HG03095 (cell line): ENCODE measurements at regions not wholly inside any gene's neighbourhood (a gene's known extent, or its start where the extent isn't known, plus 50 kb on each side); places are given as distances from the start of the nearest gene placed in this dataset.
"Not testable (repeated sequence)": the region's sequence is repeated elsewhere in the genome, so short reads cannot be mapped to it uniquely, and the experiment has no call there.

ENCODE experiments used
- ATAC-seq: cut with Tn5 transposase; IDR thresholded peaks from one replicate; pipeline ENCODE4 v1.9.1; 2021; ENCODE audit warnings: moderate library complexity; ENCODE audit not compliant: unreplicated experiment

DNA sequence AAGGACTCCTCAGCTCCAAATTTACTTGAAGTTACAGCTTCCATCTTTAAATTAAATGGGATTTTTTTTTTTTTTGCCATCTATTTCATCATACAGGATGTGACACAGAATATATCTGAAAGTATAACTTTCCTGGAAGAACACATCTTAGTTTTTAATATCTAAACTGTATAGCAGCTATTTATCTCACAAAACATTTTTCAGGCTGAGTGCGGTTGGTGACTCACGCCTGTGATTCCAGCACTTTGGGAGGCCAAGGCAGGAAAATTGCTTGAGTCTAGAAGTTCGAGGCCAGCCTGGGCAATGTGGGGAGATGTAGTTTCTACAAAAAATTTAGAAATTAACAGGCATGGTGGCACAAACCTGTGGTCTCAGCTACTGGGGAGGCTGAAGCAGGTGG, 142.3 kb upstream of the KCNJ18 start:
- not testable (repeated sequence) for ATAC-seq

GRCh38 chr17:21551081-21551881, 141.0 kb upstream of the KCNJ18 start:
- ATAC-seq = peak; percentile 73

DNA sequence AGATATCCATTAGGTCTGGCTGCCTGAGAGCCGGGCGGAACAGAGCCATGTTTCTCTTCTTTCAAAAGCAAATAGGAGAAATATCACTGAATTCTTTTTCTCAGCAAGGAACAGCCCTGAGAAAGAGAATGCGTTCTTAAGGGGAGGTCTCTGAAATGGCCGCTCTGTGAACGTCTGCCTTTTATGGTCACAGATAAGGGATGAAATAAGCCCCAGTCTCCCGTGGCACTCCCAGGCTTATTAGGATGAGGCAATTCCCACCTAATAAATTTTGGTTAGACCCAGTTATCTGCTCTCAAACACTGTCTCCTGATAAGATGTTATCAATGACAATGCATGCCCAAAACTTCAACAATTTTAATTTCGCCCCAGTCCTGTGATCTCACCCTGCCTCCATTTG, 133.4 kb upstream of the KCNJ18 start:
- ATAC-seq = not testable (repeated sequence)

- ATAC-seq = no peak
Measured at GRCh38 chr17:21564262-21564661, 128.1 kb upstream of the KCNJ18 start.

DNA sequence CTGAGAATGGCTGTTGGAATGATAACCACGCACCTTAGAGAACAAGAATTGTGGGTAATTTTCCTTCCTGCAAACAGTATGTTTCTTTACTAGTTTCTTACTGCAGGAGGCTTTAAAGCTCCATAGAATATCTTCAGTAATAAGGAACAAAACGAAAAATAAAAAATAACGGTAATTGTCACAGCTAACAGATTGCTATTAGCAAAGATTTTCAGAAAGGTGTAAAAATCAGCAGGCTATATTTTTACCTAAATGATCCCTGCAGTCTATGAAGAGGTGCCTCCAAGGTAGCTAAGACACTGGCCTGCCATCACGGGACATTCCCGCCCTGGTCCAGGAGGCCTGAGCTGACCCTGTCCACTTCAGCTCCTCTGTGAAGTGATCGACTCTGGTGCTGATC, 127.6 kb upstream of the KCNJ18 start:
- ATAC-seq = not testable (repeated sequence)

- not testable (repeated sequence) for ATAC-seq
Measured at GRCh38 chr17:21570427-21570826, 121.9 kb upstream of the KCNJ18 start.

- not testable (repeated sequence) for ATAC-seq
Measured at GRCh38 chr17:21572148-21572547, 120.2 kb upstream of the KCNJ18 start.

DNA sequence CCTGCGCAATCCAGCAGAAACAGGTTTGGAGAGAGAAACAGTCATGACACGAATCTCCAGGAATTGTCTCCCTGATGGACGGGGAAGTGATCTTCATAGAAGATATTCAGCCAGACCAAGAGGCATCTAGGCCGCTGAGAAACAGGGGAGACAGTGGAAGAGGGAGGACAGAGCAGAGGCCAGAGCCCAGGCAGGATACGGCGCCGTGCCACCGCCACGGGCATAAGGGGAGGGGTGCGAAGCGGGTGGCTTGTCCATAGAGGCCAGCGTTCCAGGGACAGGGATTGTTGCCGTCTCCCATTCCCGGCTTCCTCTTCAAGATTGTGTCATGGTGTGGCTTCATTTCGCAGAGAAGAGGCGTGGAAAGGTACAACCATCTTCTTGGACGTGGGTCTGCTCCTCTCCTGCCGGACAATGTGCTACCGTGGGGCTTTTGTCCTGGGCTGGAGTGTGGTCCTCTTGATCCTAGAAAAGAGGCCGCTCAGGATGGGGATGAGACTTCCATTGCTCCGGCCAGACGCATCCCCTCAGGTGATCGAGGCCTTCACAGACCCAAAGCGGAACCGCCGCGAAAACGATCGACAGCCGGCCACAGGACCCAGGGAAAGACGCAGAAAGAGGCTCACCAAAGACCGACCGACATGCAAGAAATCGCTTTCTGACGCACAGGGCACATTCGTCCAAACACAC, 118.9 kb upstream of the KCNJ18 start:
- not testable (repeated sequence) for ATAC-seq

- no peak for ATAC-seq
Measured at GRCh38 chr17:21573961-21574610, 118.2 kb upstream of the KCNJ18 start.

DNA sequence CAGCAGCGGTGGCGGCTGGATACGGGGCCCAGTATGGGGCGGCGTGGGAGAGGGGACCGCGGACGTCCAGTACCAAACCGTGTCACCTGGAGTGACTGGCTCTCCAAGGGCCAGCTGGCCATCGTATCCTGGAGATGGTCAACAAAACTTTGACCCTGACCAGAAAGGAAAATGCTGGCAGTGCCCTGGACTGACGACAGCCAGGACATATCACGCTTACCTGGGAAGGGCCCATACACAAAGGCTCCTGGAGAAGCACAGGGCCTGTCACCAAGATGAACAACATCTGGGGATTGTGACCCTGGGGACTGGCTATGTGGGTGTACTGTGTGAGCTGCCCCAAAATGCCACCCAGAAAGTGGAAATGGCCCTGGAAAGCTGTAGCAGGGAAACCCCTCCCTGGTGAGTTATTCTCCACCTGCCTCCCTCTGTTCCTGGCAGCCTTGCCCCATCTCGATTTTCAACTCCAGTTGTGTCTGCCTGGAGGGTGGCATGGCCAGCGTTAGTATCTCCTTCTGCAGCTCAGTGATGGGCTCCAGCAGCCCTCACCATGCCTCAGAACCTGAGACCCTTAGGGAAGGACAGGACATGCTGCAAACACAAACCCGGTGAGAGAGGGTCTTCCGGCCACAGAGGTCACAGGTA, 117.6 kb upstream of the KCNJ18 start:
- not testable (repeated sequence) for ATAC-seq

DNA sequence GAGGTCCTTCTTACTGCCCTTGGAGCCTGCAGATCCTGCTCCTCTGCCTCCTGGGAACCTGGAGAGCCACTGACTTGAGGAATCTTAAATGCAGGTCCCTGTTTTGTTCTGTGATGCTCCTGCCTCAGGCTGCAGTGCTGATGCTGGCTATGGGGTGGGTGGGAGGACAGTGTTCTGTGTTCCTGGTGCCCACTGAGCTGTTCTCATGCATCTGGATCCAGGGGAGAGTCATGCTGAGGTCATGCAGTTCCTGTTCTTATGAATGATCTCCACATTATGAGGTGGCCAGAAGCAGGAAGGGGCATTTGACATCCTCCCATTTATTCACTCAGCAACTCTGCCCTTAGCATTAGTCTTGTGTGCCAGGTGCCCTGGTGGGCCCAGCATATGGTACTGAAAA, 113.5 kb upstream of the KCNJ18 start:
- not testable (repeated sequence) for ATAC-seq

- ATAC-seq = no peak
Measured at GRCh38 chr17:21592774-21593173, 99.5 kb upstream of the KCNJ18 start.

- not testable (repeated sequence) for ATAC-seq
Measured at GRCh38 chr17:21593452-21594105, 98.7 kb upstream of the KCNJ18 start.

- ATAC-seq = no peak
Measured at GRCh38 chr17:21595086-21595485, 97.2 kb upstream of the KCNJ18 start.

DNA sequence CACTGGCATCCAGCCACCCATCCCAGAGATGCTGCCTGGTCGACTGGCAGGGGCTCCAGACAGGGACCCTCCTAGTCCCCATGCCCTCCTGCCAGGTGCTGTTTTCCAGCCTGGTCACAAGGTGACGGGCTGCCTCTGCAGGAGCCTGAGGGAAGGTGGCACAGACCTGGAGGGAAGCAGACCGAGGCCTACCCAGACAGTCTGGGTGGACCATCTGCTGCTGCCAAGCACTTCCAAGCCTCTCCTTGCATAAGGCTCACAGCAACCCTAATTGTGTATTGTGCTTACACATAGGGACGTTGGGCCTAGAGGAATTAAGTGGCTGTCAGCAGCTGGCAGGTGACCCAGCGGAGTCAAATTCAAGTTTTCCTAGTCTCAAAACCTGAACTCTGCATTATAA, 90.1 kb upstream of the KCNJ18 start:
- no peak for ATAC-seq

DNA sequence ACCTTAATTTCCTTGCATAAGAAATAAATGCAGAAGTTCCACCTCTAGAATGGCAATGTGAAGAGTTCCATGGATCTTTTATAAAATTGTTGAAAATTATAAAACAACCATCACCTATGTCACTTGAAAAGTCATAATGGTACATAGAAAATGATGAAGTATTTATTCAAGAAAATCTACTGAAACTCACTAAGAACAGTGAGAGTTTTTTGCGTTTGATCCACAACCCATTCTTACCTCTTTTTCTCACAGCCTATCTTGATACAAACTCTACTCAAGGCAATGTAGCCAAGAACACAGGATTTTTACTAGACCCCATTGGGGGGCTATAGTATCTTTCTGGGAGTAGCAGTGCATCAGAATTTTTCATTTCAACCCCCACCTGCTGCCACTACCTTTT, 89.0 kb upstream of the KCNJ18 start:
- ATAC-seq = not testable (repeated sequence)

- ATAC-seq = not testable (repeated sequence)
Measured at GRCh38 chr17:21611443-21611842, 80.9 kb upstream of the KCNJ18 start.

DNA sequence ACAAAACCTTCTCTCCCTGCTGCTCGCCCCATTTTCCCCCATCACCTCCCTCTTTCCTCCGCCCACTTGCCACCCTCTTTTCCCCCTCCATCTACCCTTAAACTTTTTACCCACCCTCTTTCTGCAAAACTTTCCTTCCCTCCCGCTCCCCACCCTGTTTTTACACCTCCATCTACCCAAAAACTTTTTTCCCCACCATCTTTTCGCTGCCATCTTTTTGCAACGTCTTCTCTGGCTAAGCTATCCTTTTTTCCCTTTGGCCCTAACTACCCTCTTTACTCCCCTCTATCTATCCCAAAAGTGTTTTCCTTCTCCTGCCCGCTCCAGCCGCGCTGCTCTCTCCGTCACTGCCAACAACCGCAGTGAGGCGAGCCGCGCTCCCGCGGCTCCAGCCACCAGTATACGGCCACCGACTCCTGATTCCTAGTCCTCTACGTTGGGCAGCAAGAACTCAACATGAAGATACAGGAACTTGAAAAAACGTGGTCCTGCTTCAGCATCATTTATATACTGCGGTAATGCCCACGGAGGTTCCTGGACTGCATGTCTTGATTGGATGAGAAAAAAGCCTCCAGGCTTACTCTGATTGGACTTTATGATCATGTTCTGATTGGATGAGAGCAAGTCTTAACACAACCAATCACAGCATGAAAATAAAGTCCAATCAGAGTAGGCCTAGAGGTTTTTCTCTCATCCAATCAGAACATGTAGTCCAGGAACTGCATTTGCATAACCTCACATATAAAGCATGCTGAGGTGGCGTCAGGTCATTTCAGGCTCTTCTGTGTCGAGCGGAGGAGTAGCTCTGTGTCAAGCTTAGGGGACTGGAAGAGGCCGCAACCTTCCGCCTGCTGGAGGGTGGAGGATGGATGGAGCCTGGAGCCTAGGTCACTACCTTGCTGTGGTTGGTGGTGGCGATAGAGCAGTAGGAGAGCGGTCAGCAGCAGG, 79.9 kb upstream of the KCNJ18 start:
- ATAC-seq = not testable (repeated sequence)

DNA sequence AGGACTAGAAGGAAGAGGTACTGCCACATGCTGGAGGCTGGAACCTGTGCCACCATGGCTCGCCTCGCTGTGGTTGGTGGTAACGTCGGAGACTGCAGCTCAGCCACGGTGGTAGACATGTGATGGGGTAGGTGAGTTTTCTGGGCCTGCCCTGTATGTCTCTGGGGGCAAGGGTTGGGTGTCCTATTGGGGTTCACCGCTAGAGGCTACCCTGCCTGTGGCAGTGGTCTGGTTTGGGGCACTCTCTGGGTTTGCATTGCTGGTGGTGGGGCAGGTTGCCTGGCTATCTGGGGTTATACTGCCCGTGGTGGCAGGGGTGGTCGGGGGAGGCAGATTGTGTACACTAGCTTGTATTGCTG, 79.3 kb upstream of the KCNJ18 start:
- no peak for ATAC-seq

- ATAC-seq = not testable (repeated sequence)
Measured at GRCh38 chr17:21626987-21627386, 65.3 kb upstream of the KCNJ18 start.
